Keratinocyte (primary cell): ENCODE measurements at regions not wholly inside any gene's neighbourhood (a gene's known extent, or its start where the extent isn't known, plus 50 kb on each side); places are given as distances from the start of the nearest gene placed in this dataset.
"Not testable (repeated sequence)": the region's sequence is repeated elsewhere in the genome, so short reads cannot be mapped to it uniquely, and the experiment has no call there.

Source experiments
- CTCF ChIP-seq, 3 experiments: IDR thresholded peaks in 1 of 3; conservative IDR thresholded peaks in 1 of 3; optimal IDR thresholded peaks in 1 of 3; 2 replicates in 2 of 3; 3 replicates in 1 of 3; pipeline versions ENCODE3 to v1.5.1; 2011; ENCODE audit warnings: low read length in 3 of 3, mild to moderate bottlenecking in 3 of 3, moderate library complexity in 2 of 3, control low read depth in 1 of 3, inconsistent platforms in 1 of 3; ENCODE audit not compliant: insufficient read depth in 2 of 3; ENCODE audit errors: extremely low read depth in 1 of 3
- EZH2 ChIP-seq: IDR thresholded peaks from one replicate; pipeline ENCODE4 v1.6.1; 2012; ENCODE audit warnings: inconsistent platforms, mild to moderate bottlenecking, low read length, moderate library complexity

GRCh38 chr6:60382771-60383170 is 1903.3 kb downstream of the KHDRBS2 start:
- TF ChIP-seq CTCF (optimal IDR thresholded peaks at IDR 0.05 in 1 of 3, IDR thresholded peaks at IDR 0.05 in 1 of 3, conservative IDR thresholded peaks at IDR 0.05 in 1 of 3; ENCODE audit: extremely low read depth in 1 of 3, insufficient read depth in 2 of 3, low read length in 3 of 3); EZH2: not testable (repeated sequence)
